Keratinocyte (primary cell): ENCODE measurements at regions not wholly inside any gene's neighbourhood (a gene's known extent, or its start where the extent isn't known, plus 50 kb on each side); places are given as distances from the start of the nearest gene placed in this dataset.

ENCODE experiments used
- DNase-seq: peaks from one replicate; pipeline ENCODE4 v3.0.0-alpha.2; 2011; ENCODE audit warnings: low read depth, missing footprints, low spot score
- FAIRE-seq: peaks from 2 replicates; lab custom pipeline; 2011; peaks lifted over from hg19 to GRCh38; lab: Jason Lieb, UNC
- H2AFZ ChIP-seq: 2 replicates; pipeline ENCODE4 v1.6.0; 2012; ENCODE audit warnings: low read length, control low read depth, inconsistent platforms; ENCODE audit not compliant: control insufficient read depth
- H3K27ac ChIP-seq: 2 replicates; pipeline ENCODE4 v1.5.1; 2011; ENCODE audit warnings: low read length; ENCODE audit not compliant: control insufficient read depth, insufficient read depth
- H3K27me3 ChIP-seq: 3 replicates; pipeline ENCODE4 v1.6.0; 2011; ENCODE audit warnings: low read length; ENCODE audit not compliant: control insufficient read depth, insufficient read depth; ENCODE audit errors: extremely low read depth
- H3K36me3 ChIP-seq, 2 experiments: 2 replicates in 1 of 2; 3 replicates in 1 of 2; pipeline ENCODE4 v1.5.1; 2011; ENCODE audit warnings: low read length in 2 of 2, mild to moderate bottlenecking in 1 of 2; ENCODE audit not compliant: control insufficient read depth in 2 of 2, insufficient read depth in 2 of 2; ENCODE audit errors: extremely low read depth in 1 of 2
- H3K4me1 ChIP-seq: 3 replicates; pipeline ENCODE4 v1.5.1; 2011; ENCODE audit warnings: low read length; ENCODE audit not compliant: control insufficient read depth, insufficient read depth; ENCODE audit errors: extremely low read depth
- H3K4me2 ChIP-seq: 3 replicates; pipeline ENCODE4 v1.6.0; 2011; ENCODE audit warnings: low read depth, low read length; ENCODE audit not compliant: control insufficient read depth, insufficient read depth; ENCODE audit errors: extremely low read depth
- H3K4me3 ChIP-seq, 3 experiments: fragments of 200-600 bp in 1 of 3; sonication (generic) in 1 of 3; 2 replicates in 2 of 3; 3 replicates in 1 of 3; pipeline ENCODE4 v1.5.1; 2011 to 2016; ENCODE audit warnings: low read length in 3 of 3, mild to moderate bottlenecking in 3 of 3, control low read depth in 2 of 3, inconsistent platforms in 1 of 3, low read depth in 1 of 3, mixed read lengths in 1 of 3, mixed run types in 1 of 3, moderate library complexity in 1 of 3; ENCODE audit not compliant: control insufficient read depth in 2 of 3, insufficient read depth in 2 of 3; ENCODE audit errors: extremely low read depth in 1 of 3
- H3K79me2 ChIP-seq: 2 replicates; pipeline ENCODE4 v1.6.0; 2012; ENCODE audit warnings: low read length; ENCODE audit not compliant: control insufficient read depth, insufficient read depth
- H3K9ac ChIP-seq: 3 replicates; pipeline ENCODE4 v1.6.0; 2011; ENCODE audit warnings: low read length; ENCODE audit not compliant: control insufficient read depth, insufficient read depth; ENCODE audit errors: extremely low read depth
- H3K9me1 ChIP-seq: 3 replicates; pipeline ENCODE4 v1.6.0; 2011; ENCODE audit warnings: low read length; ENCODE audit not compliant: control insufficient read depth, insufficient read depth; ENCODE audit errors: extremely low read depth
- H3K9me3 ChIP-seq: 2 replicates; pipeline ENCODE4 v1.5.1; 2012; ENCODE audit warnings: low read depth, low read length; ENCODE audit not compliant: control insufficient read depth
- H4K20me1 ChIP-seq: 3 replicates; pipeline ENCODE4 v1.6.0; 2011; ENCODE audit warnings: low read length; ENCODE audit not compliant: control insufficient read depth, insufficient read depth; ENCODE audit errors: extremely low read depth
- EZH2 ChIP-seq: IDR thresholded peaks from one replicate; pipeline ENCODE4 v1.6.1; 2012; ENCODE audit warnings: inconsistent platforms, mild to moderate bottlenecking, low read length, moderate library complexity
- dilution Hi-C: fragments of 300-500 bp; cut with MboI; formaldehyde crosslinking; loops from one replicate; pipeline ENCODE4 v1.7.0; 2020; ENCODE audit warnings: low sequenced_read_pairs; ENCODE audit not compliant: extremely low pct_ligation_motif_present
- TF ChIP-seq, protein P1 (sequence below), 3 experiments: IDR thresholded peaks in 1 of 3; conservative IDR thresholded peaks in 1 of 3; optimal IDR thresholded peaks in 1 of 3; 2 replicates in 2 of 3; 3 replicates in 1 of 3; pipeline versions ENCODE3 to v1.5.1; 2011; ENCODE audit warnings: low read length in 3 of 3, mild to moderate bottlenecking in 3 of 3, moderate library complexity in 2 of 3, control low read depth in 1 of 3, inconsistent platforms in 1 of 3; ENCODE audit not compliant: insufficient read depth in 2 of 3; ENCODE audit errors: extremely low read depth in 1 of 3

DNA sequence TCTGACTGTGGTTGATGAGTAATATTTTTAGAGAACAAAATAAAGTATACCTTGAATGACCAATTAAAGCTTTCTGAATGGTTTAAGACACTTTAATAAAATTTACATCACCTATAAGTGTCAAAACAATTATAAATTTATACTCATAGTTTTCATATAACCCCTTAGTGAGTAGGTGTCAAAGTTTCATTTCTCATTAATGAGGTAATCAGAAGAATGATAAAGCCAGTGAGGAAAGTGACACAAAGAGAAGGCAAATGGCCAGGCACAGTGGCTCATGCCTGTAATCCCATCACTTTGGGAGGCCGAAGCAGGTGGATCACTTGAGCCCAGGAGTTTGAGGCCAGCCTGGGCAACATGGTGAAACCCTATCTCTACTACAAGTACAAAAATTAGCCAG is 60.8 kb upstream of the CTLA4 start:
- Histone ChIP-seq H3K4me1 (peaks cover 5% of the 10 kb centered on the region), H2AFZ (no peak overlapping the region), H3K9me1 (no peaks in the 10 kb centered on the region), H3K9me3 (peaks cover 2% of the 10 kb centered on the region), H3K36me3 (no peaks in the 10 kb centered on the region), H3K27ac (no peak overlapping the region), H4K20me1 (no peaks in the 10 kb centered on the region), H3K4me3 (no peak overlapping the region), H3K79me2 (no peaks in the 10 kb centered on the region), H3K27me3 (no peaks in the 10 kb centered on the region), H3K9ac (no peak overlapping the region), H3K4me2 (no peak overlapping the region)
- DNase-seq (no peak), FAIRE-seq (no peak)
- dilution Hi-C loops: no loop called here
- TF ChIP-seq, protein P1, sequence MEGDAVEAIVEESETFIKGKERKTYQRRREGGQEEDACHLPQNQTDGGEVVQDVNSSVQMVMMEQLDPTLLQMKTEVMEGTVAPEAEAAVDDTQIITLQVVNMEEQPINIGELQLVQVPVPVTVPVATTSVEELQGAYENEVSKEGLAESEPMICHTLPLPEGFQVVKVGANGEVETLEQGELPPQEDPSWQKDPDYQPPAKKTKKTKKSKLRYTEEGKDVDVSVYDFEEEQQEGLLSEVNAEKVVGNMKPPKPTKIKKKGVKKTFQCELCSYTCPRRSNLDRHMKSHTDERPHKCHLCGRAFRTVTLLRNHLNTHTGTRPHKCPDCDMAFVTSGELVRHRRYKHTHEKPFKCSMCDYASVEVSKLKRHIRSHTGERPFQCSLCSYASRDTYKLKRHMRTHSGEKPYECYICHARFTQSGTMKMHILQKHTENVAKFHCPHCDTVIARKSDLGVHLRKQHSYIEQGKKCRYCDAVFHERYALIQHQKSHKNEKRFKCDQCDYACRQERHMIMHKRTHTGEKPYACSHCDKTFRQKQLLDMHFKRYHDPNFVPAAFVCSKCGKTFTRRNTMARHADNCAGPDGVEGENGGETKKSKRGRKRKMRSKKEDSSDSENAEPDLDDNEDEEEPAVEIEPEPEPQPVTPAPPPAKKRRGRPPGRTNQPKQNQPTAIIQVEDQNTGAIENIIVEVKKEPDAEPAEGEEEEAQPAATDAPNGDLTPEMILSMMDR (optimal IDR thresholded peaks at IDR 0.05 in 1 of 3, IDR thresholded peaks at IDR 0.05 in 1 of 3, conservative IDR thresholded peaks at IDR 0.05 in 1 of 3; ENCODE audit: extremely low read depth in 1 of 3, insufficient read depth in 2 of 3, low read length in 3 of 3): no peak
- no peak for TF ChIP-seq EZH2

DNA sequence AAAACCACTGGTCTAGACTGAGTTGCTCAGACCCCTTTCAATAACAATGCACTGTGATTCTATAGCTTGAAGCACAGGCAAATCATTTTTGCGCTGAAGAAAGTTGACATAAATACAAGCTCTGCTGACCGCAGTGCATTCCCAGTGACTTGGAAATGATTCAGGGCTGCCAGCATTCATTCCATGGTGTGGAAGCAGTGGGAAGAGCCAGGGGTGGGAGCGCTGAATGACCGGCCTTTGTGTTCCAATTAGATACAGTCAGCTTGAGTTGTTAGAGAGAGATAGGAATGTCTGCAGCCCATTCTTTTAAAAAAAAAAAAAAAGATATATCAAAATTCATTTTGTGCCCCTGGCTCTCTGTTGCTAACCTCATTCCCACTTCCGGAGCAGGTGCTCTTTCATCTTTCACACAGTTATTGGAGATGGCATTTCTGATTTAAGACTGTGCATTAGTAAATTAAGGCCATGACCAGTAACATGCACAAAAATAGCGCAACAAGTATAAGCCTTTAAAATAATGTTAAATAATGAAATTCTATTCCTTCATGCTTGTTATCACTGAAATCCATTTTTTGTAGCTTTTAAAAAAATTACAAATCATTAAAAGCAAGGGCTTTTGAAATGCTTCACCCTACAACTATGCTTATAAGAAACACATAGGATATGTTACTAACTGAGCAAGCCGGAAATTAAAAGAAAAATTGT is 59.4 kb upstream of the CTLA4 start:
- DNase-seq: no peak
- no peak for FAIRE-seq
- dilution Hi-C loops: no loop called here

More for the DNA sequence above, 59.4 kb upstream of the CTLA4 start:
- Histone ChIP-seq H3K27me3 (no peaks in the 10 kb centered on the region), H3K9me1 (no peaks in the 10 kb centered on the region), H3K9ac (no peak overlapping the region), H3K9me3 (peaks cover 2% of the 10 kb centered on the region), H3K27ac (no peak overlapping the region), H3K36me3 (no peaks in the 10 kb centered on the region), H2AFZ (no peak overlapping the region), H3K4me3 (no peak overlapping the region), H3K79me2 (no peaks in the 10 kb centered on the region), H4K20me1 (no peaks in the 10 kb centered on the region), H3K4me2 (no peak overlapping the region), H3K4me1 (peaks cover 10% of the 10 kb centered on the region)
- TF ChIP-seq EZH2: no peak
- TF ChIP-seq, protein P1 (optimal IDR thresholded peaks at IDR 0.05 in 1 of 3, IDR thresholded peaks at IDR 0.05 in 1 of 3, conservative IDR thresholded peaks at IDR 0.05 in 1 of 3; ENCODE audit: extremely low read depth in 1 of 3, insufficient read depth in 2 of 3, low read length in 3 of 3): no peak
